HCT116 (cell line): ENCODE measurements at regions not wholly inside any gene's neighbourhood (a gene's known extent, or its start where the extent isn't known, plus 50 kb on each side); places are given as distances from the start of the nearest gene placed in this dataset.

Experiments used
- ATF3 ChIP-seq: IDR thresholded peaks from 2 replicates; pipeline ENCODE4 v1.6.1; 2012
- EZH2 ChIP-seq: fragments of 200-600 bp; sonication (generic); IDR thresholded peaks from 2 replicates; pipeline ENCODE4 v1.6.1; 2017; ENCODE audit warnings: antibody characterized with exemption, mixed run types
- EZH2phosphoT487 ChIP-seq: fragments of 200-600 bp; IDR thresholded peaks from 2 replicates; pipeline ENCODE4 v1.6.1; 2018; ENCODE audit warnings: antibody characterized with exemption, borderline replicate concordance
- POLR2A ChIP-seq: IDR thresholded peaks from 2 replicates; pipeline ENCODE4 v1.7.0; 2011; ENCODE audit warnings: borderline replicate concordance; ENCODE audit not compliant: insufficient read depth, insufficient read length; ENCODE audit errors: extremely low read depth
- POLR2AphosphoS5 ChIP-seq: IDR thresholded peaks from 2 replicates; pipeline ENCODE4 v1.6.1; 2011; ENCODE audit warnings: mild to moderate bottlenecking, low read depth, low read length, moderate library complexity
- RAD21 ChIP-seq: IDR thresholded peaks from 2 replicates; pipeline ENCODE4 v1.6.1; 2012; ENCODE audit warnings: low read depth, mild to moderate bottlenecking
- REST ChIP-seq: IDR thresholded peaks from 2 replicates; pipeline ENCODE4 v1.6.1; 2012; ENCODE audit warnings: low read depth
- SIN3A ChIP-seq: IDR thresholded peaks from 2 replicates; pipeline ENCODE4 v1.6.1; 2012; ENCODE audit warnings: low read depth
- SP1 ChIP-seq: IDR thresholded peaks from 2 replicates; pipeline ENCODE4 v1.6.1; 2012; ENCODE audit warnings: low read depth
- YY1 ChIP-seq: IDR thresholded peaks from 2 replicates; pipeline ENCODE4 v1.6.1; 2011; ENCODE audit warnings: low read length, low read depth, moderate library complexity, mild to moderate bottlenecking; ENCODE audit not compliant: insufficient replicate concordance; ENCODE audit errors: extremely low read depth
- ZFX ChIP-seq: fragments of 450-650 bp; IDR thresholded peaks from 2 replicates; pipeline ENCODE4 v1.6.1; 2017
- TF ChIP-seq, protein P1 (sequence below), 3 experiments: fragments of 200-600 bp in 1 of 3; sonication (generic) in 1 of 3; IDR thresholded peaks in 2 of 3; conservative IDR thresholded peaks in 1 of 3; 2 replicates each; pipeline ENCODE4 v1.5.1; 2012 to 2017; ENCODE audit warnings: low read depth in 2 of 3, low read length in 2 of 3, antibody characterized with exemption in 1 of 3, borderline replicate concordance in 1 of 3, control low read depth in 1 of 3, mild to moderate bottlenecking in 1 of 3, mixed read lengths in 1 of 3, mixed run types in 1 of 3, moderate library complexity in 1 of 3; ENCODE audit not compliant: insufficient read depth in 1 of 3
- TF ChIP-seq, protein P2 (sequence below): IDR thresholded peaks from 2 replicates; pipeline ENCODE4 v1.6.1; 2012

- no peak for TF ChIP-seq POLR2A
- TF ChIP-seq, protein P1, sequence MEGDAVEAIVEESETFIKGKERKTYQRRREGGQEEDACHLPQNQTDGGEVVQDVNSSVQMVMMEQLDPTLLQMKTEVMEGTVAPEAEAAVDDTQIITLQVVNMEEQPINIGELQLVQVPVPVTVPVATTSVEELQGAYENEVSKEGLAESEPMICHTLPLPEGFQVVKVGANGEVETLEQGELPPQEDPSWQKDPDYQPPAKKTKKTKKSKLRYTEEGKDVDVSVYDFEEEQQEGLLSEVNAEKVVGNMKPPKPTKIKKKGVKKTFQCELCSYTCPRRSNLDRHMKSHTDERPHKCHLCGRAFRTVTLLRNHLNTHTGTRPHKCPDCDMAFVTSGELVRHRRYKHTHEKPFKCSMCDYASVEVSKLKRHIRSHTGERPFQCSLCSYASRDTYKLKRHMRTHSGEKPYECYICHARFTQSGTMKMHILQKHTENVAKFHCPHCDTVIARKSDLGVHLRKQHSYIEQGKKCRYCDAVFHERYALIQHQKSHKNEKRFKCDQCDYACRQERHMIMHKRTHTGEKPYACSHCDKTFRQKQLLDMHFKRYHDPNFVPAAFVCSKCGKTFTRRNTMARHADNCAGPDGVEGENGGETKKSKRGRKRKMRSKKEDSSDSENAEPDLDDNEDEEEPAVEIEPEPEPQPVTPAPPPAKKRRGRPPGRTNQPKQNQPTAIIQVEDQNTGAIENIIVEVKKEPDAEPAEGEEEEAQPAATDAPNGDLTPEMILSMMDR (IDR thresholded peaks at IDR 0.05 in 2 of 3, conservative IDR thresholded peaks at IDR 0.05 in 1 of 3; ENCODE audit: borderline replicate concordance in 1 of 3, insufficient read depth in 1 of 3, low read depth in 2 of 3, low read length in 2 of 3), result no peak
- TF ChIP-seq RAD21, result no peak
- TF ChIP-seq, protein P2, sequence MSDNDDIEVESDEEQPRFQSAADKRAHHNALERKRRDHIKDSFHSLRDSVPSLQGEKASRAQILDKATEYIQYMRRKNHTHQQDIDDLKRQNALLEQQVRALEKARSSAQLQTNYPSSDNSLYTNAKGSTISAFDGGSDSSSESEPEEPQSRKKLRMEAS, result no peak
- no peak for TF ChIP-seq EZH2phosphoT487
- no peak for TF ChIP-seq ZFX
- TF ChIP-seq EZH2, result no peak
- TF ChIP-seq POLR2AphosphoS5, result no peak
- no peak for TF ChIP-seq YY1
- no peak for TF ChIP-seq REST
- TF ChIP-seq SP1, result no peak
- no peak for TF ChIP-seq ATF3
- no peak for TF ChIP-seq SIN3A
Observed at GRCh38 chr11:119899997-119900396, 171.0 kb upstream of the NECTIN1 start.
